ENCODE measurements at regions not wholly inside any gene's neighbourhood (a gene's known extent, or its start where the extent isn't known, plus 50 kb on each side); places are given as distances from the start of the nearest gene placed in this dataset.

GRCh38 chr10:28354511-28354910 lies 51.6 kb upstream of the MPP7 start:
- TF ChIP-seq, protein P1, sequence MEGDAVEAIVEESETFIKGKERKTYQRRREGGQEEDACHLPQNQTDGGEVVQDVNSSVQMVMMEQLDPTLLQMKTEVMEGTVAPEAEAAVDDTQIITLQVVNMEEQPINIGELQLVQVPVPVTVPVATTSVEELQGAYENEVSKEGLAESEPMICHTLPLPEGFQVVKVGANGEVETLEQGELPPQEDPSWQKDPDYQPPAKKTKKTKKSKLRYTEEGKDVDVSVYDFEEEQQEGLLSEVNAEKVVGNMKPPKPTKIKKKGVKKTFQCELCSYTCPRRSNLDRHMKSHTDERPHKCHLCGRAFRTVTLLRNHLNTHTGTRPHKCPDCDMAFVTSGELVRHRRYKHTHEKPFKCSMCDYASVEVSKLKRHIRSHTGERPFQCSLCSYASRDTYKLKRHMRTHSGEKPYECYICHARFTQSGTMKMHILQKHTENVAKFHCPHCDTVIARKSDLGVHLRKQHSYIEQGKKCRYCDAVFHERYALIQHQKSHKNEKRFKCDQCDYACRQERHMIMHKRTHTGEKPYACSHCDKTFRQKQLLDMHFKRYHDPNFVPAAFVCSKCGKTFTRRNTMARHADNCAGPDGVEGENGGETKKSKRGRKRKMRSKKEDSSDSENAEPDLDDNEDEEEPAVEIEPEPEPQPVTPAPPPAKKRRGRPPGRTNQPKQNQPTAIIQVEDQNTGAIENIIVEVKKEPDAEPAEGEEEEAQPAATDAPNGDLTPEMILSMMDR (IDR thresholded peaks at IDR 0.05; ENCODE audit: unreplicated experiment) = no peak
- H3K36me3 Mint-ChIP-seq (ENCODE audit: low read depth, unreplicated experiment) = no peaks in the 10 kb centered on the region

GRCh38 chr10:28355376-28355775 lies 52.5 kb upstream of the MPP7 start:
- TF ChIP-seq, protein P1 (IDR thresholded peaks at IDR 0.05; ENCODE audit: unreplicated experiment) = no peak
- peaks cover 4% of the 10 kb centered on the region for H3K27me3 Mint-ChIP-seq (ENCODE audit: unreplicated experiment)
- H3K36me3 Mint-ChIP-seq (ENCODE audit: low read depth, unreplicated experiment) = no peaks in the 10 kb centered on the region
- no peak for DNase-seq (ENCODE audit: low spot score)
- H3K9me3 Mint-ChIP-seq (ENCODE audit: unreplicated experiment) = no peaks in the 10 kb centered on the region
- H3K4me3 Mint-ChIP-seq (ENCODE audit: unreplicated experiment) = no peak overlapping the region
- no peak overlapping the region for H3K27ac Mint-ChIP-seq (ENCODE audit: unreplicated experiment)
- H3K4me1 Mint-ChIP-seq (ENCODE audit: unreplicated experiment) = no peaks in the 10 kb centered on the region

More at GRCh38 chr10:28354511-28354910, 51.6 kb upstream of the MPP7 start:
- Mint-ChIP-seq H3K4me1 (ENCODE audit: unreplicated experiment) (no peaks in the 10 kb centered on the region), H3K4me3 (ENCODE audit: unreplicated experiment) (no peak overlapping the region), H3K27me3 (ENCODE audit: unreplicated experiment) (peaks cover 4% of the 10 kb centered on the region), H3K27ac (ENCODE audit: unreplicated experiment) (no peak overlapping the region), H3K9me3 (ENCODE audit: unreplicated experiment) (no peaks in the 10 kb centered on the region)
- DNase-seq (ENCODE audit: low spot score) = no peak

- no peak for DNase-seq (ENCODE audit: low spot score)
- no peaks in the 10 kb centered on the region for H3K36me3 Mint-ChIP-seq (ENCODE audit: low read depth, unreplicated experiment)
- H3K4me3 Mint-ChIP-seq (ENCODE audit: unreplicated experiment) = no peak overlapping the region
- no peak overlapping the region for H3K27ac Mint-ChIP-seq (ENCODE audit: unreplicated experiment)
- H3K9me3 Mint-ChIP-seq (ENCODE audit: unreplicated experiment) = no peaks in the 10 kb centered on the region
- H3K4me1 Mint-ChIP-seq (ENCODE audit: unreplicated experiment) = no peaks in the 10 kb centered on the region
- TF ChIP-seq, protein P1 (IDR thresholded peaks at IDR 0.05; ENCODE audit: unreplicated experiment) = no peak
- H3K27me3 Mint-ChIP-seq (ENCODE audit: unreplicated experiment) = peaks cover 6% of the 10 kb centered on the region
Observed at GRCh38 chr10:28359334-28359733, 56.5 kb upstream of the MPP7 start.

- no peak for DNase-seq (ENCODE audit: low spot score)
- H3K27ac Mint-ChIP-seq (ENCODE audit: unreplicated experiment) = no peak overlapping the region
- TF ChIP-seq, protein P1 (IDR thresholded peaks at IDR 0.05; ENCODE audit: unreplicated experiment) = no peak
- H3K27me3 Mint-ChIP-seq (ENCODE audit: unreplicated experiment) = peaks cover 6% of the 10 kb centered on the region
- H3K36me3 Mint-ChIP-seq (ENCODE audit: low read depth, unreplicated experiment) = no peaks in the 10 kb centered on the region
- H3K4me1 Mint-ChIP-seq (ENCODE audit: unreplicated experiment) = no peaks in the 10 kb centered on the region
- H3K4me3 Mint-ChIP-seq (ENCODE audit: unreplicated experiment) = no peak overlapping the region
- H3K9me3 Mint-ChIP-seq (ENCODE audit: unreplicated experiment) = no peaks in the 10 kb centered on the region
Observed at GRCh38 chr10:28360175-28360574, 57.3 kb upstream of the MPP7 start.

- no peaks in the 10 kb centered on the region for H3K9me3 Mint-ChIP-seq (ENCODE audit: unreplicated experiment)
- no peak for DNase-seq (ENCODE audit: low spot score)
- no peaks in the 10 kb centered on the region for H3K36me3 Mint-ChIP-seq (ENCODE audit: low read depth, unreplicated experiment)
- TF ChIP-seq, protein P1 (IDR thresholded peaks at IDR 0.05; ENCODE audit: unreplicated experiment) = no peak
- peaks cover 13% of the 10 kb centered on the region for H3K4me1 Mint-ChIP-seq (ENCODE audit: unreplicated experiment)
- H3K27ac Mint-ChIP-seq (ENCODE audit: unreplicated experiment) = no peak overlapping the region
- H3K27me3 Mint-ChIP-seq (ENCODE audit: unreplicated experiment) = peaks cover 4% of the 10 kb centered on the region
- no peak overlapping the region for H3K4me3 Mint-ChIP-seq (ENCODE audit: unreplicated experiment)
Observed at GRCh38 chr10:28363376-28363775, 60.5 kb upstream of the MPP7 start.

Measured in endothelial cell (in vitro differentiated cells).